Breast epithelium (tissue), 3 donors: ENCODE measurements at regions not wholly inside any gene's neighbourhood (a gene's known extent, or its start where the extent isn't known, plus 50 kb on each side); places are given as distances from the start of the nearest gene placed in this dataset.

Experiments used
- POLR2A ChIP-seq: fragments of 450-650 bp; IDR thresholded peaks from one replicate; pipeline ENCODE4 v1.6.1; 2016; ENCODE audit warnings: antibody characterized with exemption, mild to moderate bottlenecking, moderate library complexity
- TF ChIP-seq, protein P1 (sequence below), 3 donors: fragments of 450-650 bp; IDR thresholded peaks; one replicate each; pipeline ENCODE4 v1.5.1; 2016 to 2017; ENCODE audit warnings: antibody characterized with exemption in 3 of 3, mild to moderate bottlenecking in 3 of 3, moderate library complexity in 3 of 3

DNA sequence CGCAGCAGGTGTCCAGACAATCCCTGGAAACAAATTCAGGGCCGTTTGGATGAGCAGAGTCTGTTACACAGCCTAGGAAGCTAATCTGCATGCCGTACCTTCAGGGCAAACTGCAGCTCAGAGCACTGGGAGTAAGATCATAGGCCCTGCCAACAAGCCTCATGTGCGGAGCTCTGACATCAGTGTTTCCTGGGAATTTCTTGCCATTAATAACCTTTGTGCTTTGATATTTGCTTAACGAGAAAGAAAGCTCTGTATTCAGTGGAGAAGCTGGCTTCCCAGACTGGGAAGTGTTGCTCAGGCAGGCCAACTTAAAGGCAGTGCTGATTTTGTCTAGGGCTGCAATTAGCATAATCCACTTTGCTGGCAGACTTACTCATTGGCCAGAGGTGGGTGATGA, 116.1 kb upstream of the KLHL25 start:
- TF ChIP-seq, protein P1, sequence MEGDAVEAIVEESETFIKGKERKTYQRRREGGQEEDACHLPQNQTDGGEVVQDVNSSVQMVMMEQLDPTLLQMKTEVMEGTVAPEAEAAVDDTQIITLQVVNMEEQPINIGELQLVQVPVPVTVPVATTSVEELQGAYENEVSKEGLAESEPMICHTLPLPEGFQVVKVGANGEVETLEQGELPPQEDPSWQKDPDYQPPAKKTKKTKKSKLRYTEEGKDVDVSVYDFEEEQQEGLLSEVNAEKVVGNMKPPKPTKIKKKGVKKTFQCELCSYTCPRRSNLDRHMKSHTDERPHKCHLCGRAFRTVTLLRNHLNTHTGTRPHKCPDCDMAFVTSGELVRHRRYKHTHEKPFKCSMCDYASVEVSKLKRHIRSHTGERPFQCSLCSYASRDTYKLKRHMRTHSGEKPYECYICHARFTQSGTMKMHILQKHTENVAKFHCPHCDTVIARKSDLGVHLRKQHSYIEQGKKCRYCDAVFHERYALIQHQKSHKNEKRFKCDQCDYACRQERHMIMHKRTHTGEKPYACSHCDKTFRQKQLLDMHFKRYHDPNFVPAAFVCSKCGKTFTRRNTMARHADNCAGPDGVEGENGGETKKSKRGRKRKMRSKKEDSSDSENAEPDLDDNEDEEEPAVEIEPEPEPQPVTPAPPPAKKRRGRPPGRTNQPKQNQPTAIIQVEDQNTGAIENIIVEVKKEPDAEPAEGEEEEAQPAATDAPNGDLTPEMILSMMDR (IDR thresholded peaks at IDR 0.05), result no peak
- no peak for TF ChIP-seq POLR2A
